ENCODE measurements at regions not wholly inside any gene's neighbourhood (a gene's known extent, or its start where the extent isn't known, plus 50 kb on each side); places are given as distances from the start of the nearest gene placed in this dataset.

GRCh38 chr12:107320033-107320928 lies 226.9 kb upstream of the CRY1 start:
- Histone ChIP-seq H3K9me3 (no peaks in the 10 kb centered on the region), H3K4me3 (peak overlapping the region; percentile 57), H3K27me3 (ENCODE audit: insufficient read depth in 3 of 3, low read length in 2 of 3) (peaks cover 0 to 60% (median 3%) of the 10 kb centered on the region in 3 donors), H3K36me3 (ENCODE audit: insufficient read depth in 1 of 2, low read depth in 1 of 2) (no peaks in the 10 kb centered on the region), H3K4me1 (peaks cover 11% of the 10 kb centered on the region), H3K27ac (no peak overlapping the region)
- intact Hi-C loops (cut with DNase I), result no loop called here
- WGBS, 3 donors, result 1% methylated on average over 49 of the region's 49 CpGs
- TF ChIP-seq CTCF (IDR thresholded peaks at IDR 0.05), result no peak
- peak; percentile 22 to 67 for DNase-seq
- ATAC-seq, result peak in 1 of 4 donors; percentile 23

GRCh38 chr12:107320929-107321631 lies 227.7 kb upstream of the CRY1 start:
- peak; percentile 15 to 54 for DNase-seq
- 1% methylated on average over 41 to 42 of the region's 42 CpGs for WGBS, 3 donors
- peak overlapping the region; percentile 57 for H3K4me3 ChIP-seq
- H3K9me3 ChIP-seq, result no peaks in the 10 kb centered on the region
- peaks cover 0 to 63% (median 3%) of the 10 kb centered on the region in 3 donors for H3K27me3 ChIP-seq (ENCODE audit: insufficient read depth in 3 of 3, low read length in 2 of 3)
- TF ChIP-seq CTCF (IDR thresholded peaks at IDR 0.05), result no peak
- H3K4me1 ChIP-seq, result peaks cover 11% of the 10 kb centered on the region
- H3K36me3 ChIP-seq (ENCODE audit: insufficient read depth in 1 of 2, low read depth in 1 of 2), result no peaks in the 10 kb centered on the region
- no peak for ATAC-seq
- intact Hi-C loops (cut with DNase I), result no loop called here
- no peak overlapping the region for H3K27ac ChIP-seq

- no peaks in the 10 kb centered on the region for H3K36me3 ChIP-seq (ENCODE audit: insufficient read depth in 1 of 2, low read depth in 1 of 2)
- H3K4me3 ChIP-seq, result no peak overlapping the region
- H3K9me3 ChIP-seq, result no peaks in the 10 kb centered on the region
- no peak for TF ChIP-seq CTCF (IDR thresholded peaks at IDR 0.05)
- intact Hi-C loops (cut with DNase I), result no loop called here
- no peak for DNase-seq
- peaks cover 11% of the 10 kb centered on the region for H3K4me1 ChIP-seq
- no peak overlapping the region for H3K27ac ChIP-seq
- 75 to 85% (median 76%) methylated on average over 3 of the region's 3 CpGs for WGBS, 3 donors
- H3K27me3 ChIP-seq (ENCODE audit: insufficient read depth in 3 of 3, low read length in 2 of 3), result peaks cover 0 to 56% (median 3%) of the 10 kb centered on the region in 3 donors
- no peak for ATAC-seq
Observed at GRCh38 chr12:107322063-107322462, 228.7 kb upstream of the CRY1 start.

- intact Hi-C loops (cut with DNase I), result no loop called here
- no peak for ATAC-seq
- TF ChIP-seq CTCF (IDR thresholded peaks at IDR 0.05), result no peak
- H3K4me3 ChIP-seq, result no peak overlapping the region
- 55 to 62% (median 56%) methylated on average over 2 of the region's 2 CpGs for WGBS, 3 donors
- no peaks in the 10 kb centered on the region for H3K9me3 ChIP-seq
- no peak for DNase-seq
- H3K36me3 ChIP-seq (ENCODE audit: insufficient read depth in 1 of 2, low read depth in 1 of 2), result no peaks in the 10 kb centered on the region
- peaks cover 0 to 28% (median 2%) of the 10 kb centered on the region in 3 donors for H3K27me3 ChIP-seq (ENCODE audit: insufficient read depth in 3 of 3, low read length in 2 of 3)
- H3K4me1 ChIP-seq, result no peaks in the 10 kb centered on the region
- no peak overlapping the region for H3K27ac ChIP-seq
Observed at GRCh38 chr12:107325075-107325608, 231.8 kb upstream of the CRY1 start.
